Stomach (tissue), 4 donors: ENCODE measurements at regions not wholly inside any gene's neighbourhood (a gene's known extent, or its start where the extent isn't known, plus 50 kb on each side); places are given as distances from the start of the nearest gene placed in this dataset.

ENCODE experiments used
- CTCF ChIP-seq, 7 experiments: fragments of 450-650 bp in 4 of 7; fragments of 200-600 bp in 3 of 7; sonication (generic) in 3 of 7; IDR thresholded peaks; one replicate each; pipeline ENCODE4 v1.5.1; 2016 to 2019; ENCODE audit warnings: antibody characterized with exemption in 7 of 7, control low read depth in 2 of 7, mild to moderate bottlenecking in 1 of 7
- EP300 ChIP-seq: sonication (generic); formaldehyde crosslinking; IDR thresholded peaks from one replicate; pipeline ENCODE4 v1.6.1; 2017; ENCODE audit warnings: antibody characterized with exemption
- POLR2A ChIP-seq, 4 donors: fragments of 450-650 bp; IDR thresholded peaks; one replicate each; pipeline ENCODE4 v1.6.1; 2016; ENCODE audit warnings: antibody characterized with exemption in 4 of 4, control low read depth in 2 of 4, mild to moderate bottlenecking in 1 of 4, moderate library complexity in 1 of 4

DNA sequence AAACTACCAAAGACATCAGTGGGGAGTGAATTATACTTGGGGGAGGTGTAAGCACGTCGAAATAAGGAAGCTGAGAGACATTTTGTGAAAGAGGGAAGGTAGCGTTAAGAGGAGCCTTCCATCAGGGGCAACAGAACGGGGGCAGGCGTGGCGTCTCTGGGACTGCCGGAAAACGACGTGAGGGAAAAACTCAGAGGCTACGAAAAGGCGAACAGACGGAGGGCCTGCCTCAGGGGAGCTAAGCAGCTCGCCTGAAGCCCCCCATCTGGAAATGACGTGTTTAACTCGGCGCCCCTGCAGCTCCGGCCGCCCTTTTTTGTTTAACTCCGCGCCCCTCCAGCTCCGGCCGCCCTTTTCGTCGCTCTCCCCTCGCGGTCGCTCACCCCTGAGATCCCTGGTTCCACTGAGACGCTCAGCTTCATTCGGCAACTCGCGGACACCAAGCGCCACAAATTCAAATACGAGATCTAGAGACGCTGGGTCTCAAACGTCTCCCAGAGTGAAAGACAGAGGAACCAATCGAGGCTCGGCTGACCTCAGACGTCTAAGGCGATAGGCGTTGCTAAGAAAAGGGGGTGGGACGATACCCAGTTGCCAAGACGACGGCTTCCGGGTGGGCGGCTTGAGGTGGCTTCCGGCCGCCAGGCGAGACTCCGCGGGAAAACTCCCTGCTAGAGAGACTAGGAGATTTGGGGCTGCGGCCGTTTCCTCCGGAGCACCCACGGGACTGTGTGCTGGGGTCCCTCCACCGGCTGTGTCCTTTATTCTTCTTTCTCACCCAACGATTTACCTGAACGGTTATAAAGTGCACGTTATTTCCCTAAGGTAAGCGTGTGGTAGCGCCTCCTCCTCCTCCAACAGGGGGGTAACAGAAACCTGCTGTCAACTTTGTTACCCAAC is 383.2 kb downstream of the ZFHX3 start:
- TF ChIP-seq POLR2A (IDR thresholded peaks at IDR 0.05) (no peak), CTCF (IDR thresholded peaks at IDR 0.05) (no peak), EP300 (no peak)
